Mesodermal cell (in vitro differentiated cells): ENCODE measurements at regions not wholly inside any gene's neighbourhood (a gene's known extent, or its start where the extent isn't known, plus 50 kb on each side); places are given as distances from the start of the nearest gene placed in this dataset.

ENCODE experiments used
- H3K27ac ChIP-seq: 2 replicates; pipeline ENCODE4 v1.7.0; 2013; ENCODE audit warnings: mild to moderate bottlenecking, low read depth, low read length, moderate library complexity; ENCODE audit not compliant: severe bottlenecking
- H3K36me3 ChIP-seq: 2 replicates; pipeline ENCODE4 v1.7.1; 2013; ENCODE audit warnings: mild to moderate bottlenecking, low read length, moderate library complexity; ENCODE audit not compliant: control insufficient read depth, insufficient read depth
- H3K4me1 ChIP-seq: one replicate; pipeline ENCODE4 v1.7.1; 2013; ENCODE audit warnings: mild to moderate bottlenecking, low read length; ENCODE audit not compliant: insufficient read depth, control insufficient read depth, poor library complexity, severe bottlenecking
- H3K4me3 ChIP-seq: 2 replicates; pipeline ENCODE4 v1.7.0; 2013; ENCODE audit warnings: low read length, control low read depth, mild to moderate bottlenecking; ENCODE audit not compliant: insufficient read depth, poor library complexity, severe bottlenecking; ENCODE audit errors: extremely low read depth
- H3K9me3 ChIP-seq: 2 replicates; pipeline ENCODE4 v1.7.1; 2013; ENCODE audit warnings: mild to moderate bottlenecking, low read length, moderate library complexity; ENCODE audit not compliant: control insufficient read depth
- WGBS, 2 experiments: methylation state at CpG; one replicate each; pipeline ENCODE4 v1.1.5; 2013; ENCODE audit warnings: missing lambda C conversion rate in 2 of 2; ENCODE audit not compliant: insufficient coverage in 2 of 2; 5-methylcytosine and 5-hydroxymethylcytosine counted together

DNA sequence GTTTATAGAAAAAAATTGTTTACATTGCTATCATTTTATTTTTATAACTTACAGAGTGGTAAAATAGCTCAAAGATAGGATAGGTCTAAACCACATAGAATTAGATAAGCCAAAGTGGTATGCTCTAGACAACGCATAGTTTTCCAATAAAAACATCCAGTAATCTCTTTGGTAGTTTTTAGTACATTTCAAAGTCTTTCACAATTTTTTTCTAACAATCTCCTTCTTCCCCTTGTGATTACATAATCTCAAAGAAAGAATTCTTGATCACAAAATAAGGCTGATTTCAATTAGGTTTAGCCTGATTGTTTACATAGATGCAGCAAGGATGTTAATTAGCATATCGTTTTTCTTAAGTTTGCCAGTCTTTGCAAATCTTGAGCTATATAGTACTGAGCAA is 460.0 kb downstream of the FUT8 start:
- H3K27ac ChIP-seq: no peak overlapping the region
- H3K4me3 ChIP-seq: no peak overlapping the region
- no peaks in the 10 kb centered on the region for H3K4me1 ChIP-seq
- no peaks in the 10 kb centered on the region for H3K9me3 ChIP-seq
- WGBS, 2 experiments: no CpG with 5 or more reads among the region's 2 CpGs
- H3K36me3 ChIP-seq: no peaks in the 10 kb centered on the region

DNA sequence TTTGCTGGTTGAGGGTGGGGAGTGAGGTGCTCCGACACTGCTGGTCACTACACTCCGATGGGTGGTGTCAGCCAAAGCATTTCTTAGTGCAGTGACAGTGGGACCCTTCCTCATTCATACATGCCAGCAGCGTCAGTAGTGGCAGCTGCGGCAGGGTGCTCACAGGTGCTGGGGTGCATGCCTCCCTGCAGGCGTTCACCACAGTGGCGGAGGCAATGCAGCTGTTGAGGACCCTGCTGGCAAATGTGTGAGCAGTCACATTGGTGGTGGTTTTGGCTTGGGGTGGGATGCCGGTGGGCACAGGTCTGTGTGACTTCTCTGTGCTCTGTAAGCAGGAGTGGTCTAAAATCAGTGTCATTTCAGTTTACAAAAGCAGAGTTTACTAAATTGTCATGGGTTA is 464.6 kb downstream of the FUT8 start:
- Histone ChIP-seq H3K4me1 (no peaks in the 10 kb centered on the region), H3K4me3 (no peak overlapping the region), H3K27ac (no peak overlapping the region), H3K36me3 (no peaks in the 10 kb centered on the region), H3K9me3 (peaks cover 3% of the 10 kb centered on the region)
- 96 to 97% methylated on average over 4 to 7 of the region's 7 CpGs for WGBS, 2 experiments

DNA sequence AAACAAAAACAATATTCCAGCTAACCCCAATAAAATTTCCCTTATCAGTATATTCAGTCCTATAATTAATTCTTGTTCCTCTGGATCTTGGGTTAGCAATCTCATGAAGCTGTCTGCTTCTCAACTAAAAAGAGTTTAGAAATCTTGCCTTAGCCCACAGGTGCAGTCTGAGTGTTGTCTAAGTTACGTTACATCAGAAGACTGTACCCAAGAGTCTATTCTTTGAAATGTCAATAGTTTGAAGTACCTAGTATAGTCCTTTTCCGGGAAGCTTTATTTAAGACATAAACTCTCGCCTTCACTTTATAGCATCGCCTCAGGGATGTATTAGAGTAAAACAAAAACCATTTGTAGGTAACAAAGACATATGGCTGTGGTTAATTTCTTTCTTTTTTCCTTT is 465.1 kb downstream of the FUT8 start:
- Histone ChIP-seq H3K36me3 (no peaks in the 10 kb centered on the region), H3K4me3 (no peak overlapping the region), H3K27ac (no peak overlapping the region), H3K9me3 (peaks cover 6% of the 10 kb centered on the region), H3K4me1 (no peaks in the 10 kb centered on the region)
- no CpG with 5 or more reads among the region's 4 CpGs for WGBS, 2 experiments

DNA sequence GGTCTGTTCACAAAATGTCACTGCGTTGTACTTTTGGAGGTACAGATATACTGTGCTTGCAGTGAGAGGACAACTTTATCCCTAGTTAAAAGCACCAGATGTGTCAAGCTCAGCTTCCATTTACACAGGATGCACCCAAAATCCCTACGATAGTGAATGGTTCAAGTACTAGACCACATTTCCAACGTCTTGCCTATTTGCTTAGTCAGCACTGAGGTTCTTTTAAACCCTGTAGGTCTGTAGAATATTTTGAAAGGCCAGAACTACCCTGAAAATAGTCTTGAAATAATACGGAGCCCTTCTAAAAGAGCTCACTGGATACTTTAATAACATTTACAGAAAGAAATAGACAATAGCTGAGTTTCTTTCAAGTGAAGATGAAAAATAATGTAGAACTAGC is 466.1 kb downstream of the FUT8 start:
- no peak overlapping the region for H3K4me3 ChIP-seq
- H3K4me1 ChIP-seq: no peaks in the 10 kb centered on the region
- no peaks in the 10 kb centered on the region for H3K36me3 ChIP-seq
- H3K9me3 ChIP-seq: peaks cover 6% of the 10 kb centered on the region
- 86 to 100% methylated on average over 2 to 3 of the region's 4 CpGs for WGBS, 2 experiments
- H3K27ac ChIP-seq: no peak overlapping the region

DNA sequence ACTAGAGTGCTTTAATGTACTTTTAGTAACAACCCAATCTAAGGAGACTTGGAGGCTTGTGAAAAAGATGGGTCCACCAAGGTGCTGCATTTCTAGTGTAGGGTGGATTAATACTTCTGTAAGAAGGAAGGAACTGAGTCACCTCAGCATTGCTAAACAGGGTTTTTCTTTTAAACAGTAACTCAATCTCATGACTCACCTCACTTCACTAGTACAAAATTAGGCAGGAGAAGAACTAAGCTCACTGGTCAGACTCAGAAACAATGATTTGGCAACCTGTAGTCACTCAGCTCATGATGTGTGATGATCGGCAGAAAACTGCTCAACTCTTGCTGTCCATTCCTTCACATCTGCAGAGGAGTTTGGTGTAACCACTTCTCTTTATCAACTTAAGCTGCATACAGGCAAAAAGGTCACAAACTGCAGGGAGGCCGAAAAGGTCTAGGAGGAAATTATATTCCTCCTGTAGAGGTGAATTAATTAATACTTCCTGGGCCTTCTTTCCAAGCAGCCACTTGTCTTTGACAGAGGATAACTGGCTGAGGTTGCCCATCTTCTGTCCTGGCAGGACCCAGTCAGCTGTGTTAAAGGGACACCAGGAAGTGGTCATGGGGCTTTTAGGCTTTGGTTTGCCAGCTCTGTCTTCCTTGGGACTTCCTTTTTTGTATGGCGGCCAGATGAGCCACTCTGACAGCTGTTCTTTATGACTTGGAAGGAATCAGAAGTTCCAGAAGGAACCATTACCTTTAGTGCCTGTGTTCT is 466.9 kb downstream of the FUT8 start:
- no peaks in the 10 kb centered on the region for H3K36me3 ChIP-seq
- H3K27ac ChIP-seq: no peak overlapping the region
- no peak overlapping the region for H3K4me3 ChIP-seq
- peaks cover 6% of the 10 kb centered on the region for H3K9me3 ChIP-seq
- no peaks in the 10 kb centered on the region for H3K4me1 ChIP-seq
- WGBS, 2 experiments: 87 to 90% methylated on average over 2 of the region's 3 CpGs

DNA sequence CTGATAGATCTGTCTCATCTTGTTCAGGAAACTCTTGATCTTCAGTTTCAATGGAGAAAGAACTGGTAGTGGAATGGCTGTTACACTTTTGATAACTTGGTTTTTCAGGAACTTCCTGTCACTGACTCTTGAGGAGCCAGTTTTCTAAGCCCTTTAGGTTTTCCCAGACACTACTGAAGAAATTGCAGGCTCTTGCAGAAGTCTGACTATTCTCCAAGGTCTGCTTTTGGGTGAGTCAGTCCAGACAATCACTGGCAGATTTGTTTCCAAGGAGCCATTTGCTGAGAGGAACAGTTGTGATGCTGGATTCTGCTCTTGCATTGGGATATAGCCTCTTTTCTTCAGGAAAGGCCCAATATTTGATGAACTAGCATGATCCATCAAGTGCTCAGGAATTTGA is 468.0 kb downstream of the FUT8 start:
- Histone ChIP-seq H3K36me3 (no peaks in the 10 kb centered on the region), H3K4me3 (no peak overlapping the region), H3K27ac (no peak overlapping the region), H3K9me3 (peaks cover 6% of the 10 kb centered on the region), H3K4me1 (no peaks in the 10 kb centered on the region)

DNA sequence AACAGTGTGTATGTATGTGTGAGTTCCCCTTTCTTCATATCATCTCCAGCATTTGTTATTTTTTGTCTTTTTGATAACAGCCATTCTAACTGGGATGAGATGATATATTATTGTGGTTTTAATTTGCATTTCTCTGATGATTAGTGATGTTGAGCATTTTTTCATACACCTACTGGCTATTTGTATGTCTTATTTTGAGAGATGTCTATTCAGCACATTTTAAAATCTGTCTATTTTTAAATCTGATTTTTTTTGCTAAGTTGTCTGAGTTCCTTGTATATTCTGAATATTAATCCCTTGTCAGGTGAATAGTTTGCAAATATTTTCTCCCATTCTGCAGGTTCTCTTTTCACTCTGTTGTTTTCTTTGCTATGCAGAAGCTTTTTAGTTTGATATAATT is 469.1 kb downstream of the FUT8 start:
- Histone ChIP-seq H3K4me1 (no peaks in the 10 kb centered on the region), H3K9me3 (peaks cover 6% of the 10 kb centered on the region), H3K27ac (no peak overlapping the region), H3K36me3 (no peaks in the 10 kb centered on the region), H3K4me3 (no peak overlapping the region)

DNA sequence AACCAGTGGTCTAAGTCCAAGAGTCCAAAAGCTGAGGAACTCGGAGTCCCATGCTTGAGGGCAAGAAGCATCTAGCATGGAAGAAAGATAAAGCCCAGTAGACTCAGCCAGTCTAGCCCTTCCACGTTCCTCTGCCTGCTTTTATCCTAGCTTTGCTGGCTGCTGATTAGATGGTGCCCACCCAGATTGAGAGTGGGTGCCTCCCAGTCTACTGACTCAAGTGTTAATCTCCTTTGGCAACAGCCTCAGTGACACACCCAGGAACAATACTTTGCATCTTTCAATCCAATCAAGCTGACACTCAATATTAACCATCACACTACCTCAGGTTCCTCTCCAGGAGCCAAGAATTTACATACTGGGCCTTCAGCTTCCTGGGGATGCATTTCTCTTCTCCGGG is 476.1 kb downstream of the FUT8 start:
- H3K27ac ChIP-seq: no peak overlapping the region
- H3K9me3 ChIP-seq: no peaks in the 10 kb centered on the region
- no peaks in the 10 kb centered on the region for H3K4me1 ChIP-seq
- no peak overlapping the region for H3K4me3 ChIP-seq
- H3K36me3 ChIP-seq: no peaks in the 10 kb centered on the region
- WGBS, 2 experiments: 87 to 89% methylated on average over 2 to 3 of the region's 3 CpGs

DNA sequence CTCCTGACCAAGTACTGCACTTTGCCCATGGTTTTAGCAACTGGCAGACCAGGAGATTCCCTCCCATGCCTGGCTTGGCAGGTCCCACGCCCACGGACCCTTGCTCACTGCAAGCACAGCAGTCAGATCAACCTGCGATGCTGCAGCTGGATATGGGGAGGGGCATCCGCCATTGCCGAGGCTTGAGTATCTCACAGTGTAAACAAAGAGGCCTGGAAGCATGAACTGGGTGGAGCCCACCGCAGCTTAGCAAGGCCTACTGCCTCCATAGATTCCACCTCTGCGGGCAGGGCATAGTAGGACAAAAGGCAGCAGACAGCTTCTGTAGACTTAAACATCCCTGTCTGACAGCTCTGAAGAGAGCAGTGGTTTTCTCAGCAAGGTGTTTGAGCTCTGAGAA is 479.8 kb downstream of the FUT8 start:
- H3K4me3 ChIP-seq: no peak overlapping the region
- H3K9me3 ChIP-seq: no peaks in the 10 kb centered on the region
- no peaks in the 10 kb centered on the region for H3K4me1 ChIP-seq
- WGBS, 2 experiments: 83 to 91% methylated on average over 6 to 7 of the region's 7 CpGs
- no peak overlapping the region for H3K27ac ChIP-seq
- no peaks in the 10 kb centered on the region for H3K36me3 ChIP-seq

DNA sequence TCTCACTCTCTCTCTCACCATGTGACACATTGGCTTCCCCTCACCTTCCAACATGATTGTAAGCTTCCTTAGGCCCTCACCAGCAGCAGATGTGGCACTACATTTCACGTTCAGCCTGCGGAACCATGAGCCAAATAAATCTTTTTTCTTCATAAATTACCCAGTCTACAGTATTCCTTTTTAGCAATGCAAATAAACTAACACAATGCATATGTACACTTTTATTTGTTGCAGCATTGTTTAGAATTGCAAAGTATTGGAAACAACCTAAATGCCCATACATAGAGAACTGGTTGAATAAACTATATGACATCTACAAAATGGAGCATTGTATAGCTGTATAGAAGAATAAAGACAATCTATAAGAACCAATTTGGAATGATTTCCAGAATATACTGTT is 487.6 kb downstream of the FUT8 start:
- no peaks in the 10 kb centered on the region for H3K36me3 ChIP-seq
- H3K27ac ChIP-seq: no peak overlapping the region
- no peak overlapping the region for H3K4me3 ChIP-seq
- WGBS, 2 experiments: 92% methylated on average over 2 of the region's 2 CpGs; no CpG with 5 or more reads in 1 of the 2 experiments
- H3K4me1 ChIP-seq: no peaks in the 10 kb centered on the region
- peaks cover 4% of the 10 kb centered on the region for H3K9me3 ChIP-seq

DNA sequence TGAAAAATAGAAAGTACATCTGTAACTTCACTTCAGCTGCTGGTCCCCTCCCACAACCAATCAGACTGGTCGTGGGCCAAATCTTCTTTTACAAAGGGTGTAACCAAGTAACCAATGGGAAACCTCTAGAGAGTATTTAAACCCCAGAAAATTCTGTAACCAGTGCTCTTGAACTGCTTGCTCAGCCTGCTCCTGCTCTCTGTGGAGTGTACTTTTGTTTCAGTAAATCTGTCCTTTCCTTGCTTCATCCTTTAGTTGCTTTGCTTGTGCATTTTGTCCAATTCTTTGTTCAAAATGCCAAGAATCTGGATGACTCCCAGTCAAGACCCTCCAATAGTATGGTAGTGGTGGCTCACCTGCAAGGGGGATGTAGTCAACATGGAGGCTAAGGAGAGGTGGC is 489.1 kb downstream of the FUT8 start:
- Histone ChIP-seq H3K27ac (no peak overlapping the region), H3K4me3 (no peak overlapping the region), H3K36me3 (no peaks in the 10 kb centered on the region), H3K4me1 (no peaks in the 10 kb centered on the region), H3K9me3 (peaks cover 4% of the 10 kb centered on the region)
- WGBS, 2 experiments: 50 to 100% methylated on average over 1 of the region's 1 CpG
